GM23338 (cell line): ENCODE measurements at regions not wholly inside any gene's neighbourhood (a gene's known extent, or its start where the extent isn't known, plus 50 kb on each side); places are given as distances from the start of the nearest gene placed in this dataset.

Experiments
- ATAC-seq: fragments of 200-7000 bp; cut with Tn5 transposase; 3 replicates; pipeline ENCODE4 v1.9.1; 2020
- DNase-seq: peaks from one replicate; pipeline ENCODE4 v3.0.0-alpha.2; 2015; ENCODE audit warnings: low spot score
- H2AFZ ChIP-seq: fragments of 200-600 bp; sonication (generic); 2 replicates; pipeline ENCODE4 v1.8.0; 2016; ENCODE audit warnings: antibody characterized with exemption, mild to moderate bottlenecking, moderate library complexity
- H3F3A ChIP-seq: fragments of 200-600 bp; sonication (generic); replicated peaks from 2 replicates; pipeline ENCODE4 v1.8.0; 2017; ENCODE audit warnings: antibody characterized with exemption, mixed run types, low read depth
- H3K27ac ChIP-seq: fragments of 200-600 bp; sonication (generic); 2 replicates; pipeline ENCODE4 v1.6.1; 2016; ENCODE audit warnings: low read depth
- H3K27me3 ChIP-seq: fragments of 200-600 bp; sonication (generic); 2 replicates; pipeline ENCODE4 v1.8.0; 2016; ENCODE audit warnings: mild to moderate bottlenecking, mixed run types, moderate library complexity; ENCODE audit not compliant: insufficient read depth
- H3K36me3 ChIP-seq: fragments of 200-600 bp; sonication (generic); 2 replicates; pipeline ENCODE4 v1.8.0; 2016; ENCODE audit warnings: mild to moderate bottlenecking; ENCODE audit not compliant: insufficient read depth
- H3K4me1 ChIP-seq: fragments of 200-600 bp; sonication (generic); 2 replicates; pipeline ENCODE4 v1.8.0; 2016; ENCODE audit warnings: mild to moderate bottlenecking, moderate library complexity; ENCODE audit not compliant: insufficient read depth
- H3K4me2 ChIP-seq: fragments of 200-600 bp; sonication (generic); 2 replicates; pipeline ENCODE4 v1.7.1; 2017; ENCODE audit warnings: mixed run types
- H3K4me3 ChIP-seq: fragments of 200-600 bp; sonication (generic); 2 replicates; pipeline ENCODE4 v1.6.1; 2016; ENCODE audit warnings: mixed run types
- H3K79me2 ChIP-seq: fragments of 200-600 bp; sonication (generic); replicated peaks from 2 replicates; pipeline ENCODE4 v1.8.0; 2017; ENCODE audit warnings: mild to moderate bottlenecking; ENCODE audit not compliant: insufficient read depth
- H3K9me2 ChIP-seq: fragments of 200-600 bp; sonication (generic); 2 replicates; pipeline ENCODE4 v1.8.0; 2017; ENCODE audit not compliant: insufficient read depth
- H4K20me1 ChIP-seq: fragments of 200-600 bp; sonication (generic); replicated peaks from 2 replicates; pipeline ENCODE4 v1.8.0; 2017; ENCODE audit warnings: mild to moderate bottlenecking; ENCODE audit not compliant: insufficient read depth
- H3K27ac Mint-ChIP-seq: 2 replicates; pipeline ENCODE4 v1.8.0; 2020; ENCODE audit warnings: inconsistent platforms, mild to moderate bottlenecking, moderate library complexity, mixed read lengths
- H3K27me3 Mint-ChIP-seq: 3 replicates; pipeline ENCODE4 v1.8.0; 2022; ENCODE audit warnings: low read depth, mild to moderate bottlenecking, moderate library complexity, mixed read lengths, inconsistent platforms; ENCODE audit not compliant: insufficient read depth, poor library complexity
- H3K36me3 Mint-ChIP-seq: 3 replicates; pipeline ENCODE4 v1.8.0; 2021; ENCODE audit warnings: low read depth, mild to moderate bottlenecking, inconsistent platforms, moderate library complexity, mixed read lengths
- H3K4me1 Mint-ChIP-seq: 3 replicates; pipeline ENCODE4 v1.8.0; 2020; ENCODE audit warnings: mild to moderate bottlenecking, inconsistent platforms, mixed read lengths
- H3K4me3 Mint-ChIP-seq: 3 replicates; pipeline ENCODE4 v1.8.0; 2021; ENCODE audit warnings: moderate library complexity, mild to moderate bottlenecking, inconsistent platforms, mixed read lengths
- H3K9me3 Mint-ChIP-seq: 3 replicates; pipeline ENCODE4 v1.8.0; 2020; ENCODE audit warnings: moderate library complexity, mild to moderate bottlenecking, inconsistent platforms, mixed read lengths
- CREB1 ChIP-seq: fragments of 250-450 bp; sonication (Bioruptor Pico); IDR thresholded peaks from 2 replicates; pipeline ENCODE4 v1.5.0; 2020; ENCODE audit warnings: low read depth, mild to moderate bottlenecking, moderate library complexity
- EZH2 ChIP-seq: fragments of 200-600 bp; sonication (generic); IDR thresholded peaks from one replicate; pipeline ENCODE4 v1.8.0; 2017; ENCODE audit warnings: antibody characterized with exemption, mild to moderate bottlenecking, low read depth; ENCODE audit not compliant: unreplicated experiment
- EZH2phosphoT487 ChIP-seq: fragments of 200-600 bp; sonication (generic); IDR thresholded peaks from one replicate; pipeline ENCODE4 v1.8.1; 2018; ENCODE audit warnings: antibody characterized with exemption; ENCODE audit not compliant: unreplicated experiment
- JUNB ChIP-seq: IDR thresholded peaks from one replicate; pipeline ENCODE4 v1.6.1; 2016; ENCODE audit warnings: antibody characterized with exemption; ENCODE audit not compliant: unreplicated experiment
- NANOG ChIP-seq: IDR thresholded peaks from 2 replicates; pipeline ENCODE4 v1.6.1; 2016; ENCODE audit warnings: antibody characterized with exemption, borderline replicate concordance
- POLR2AphosphoS5 ChIP-seq: IDR thresholded peaks from 2 replicates; pipeline ENCODE4 v1.6.1; 2016; ENCODE audit warnings: antibody characterized with exemption, low read depth
- REST ChIP-seq: IDR thresholded peaks from one replicate; pipeline ENCODE4 v1.6.1; 2018; ENCODE audit warnings: antibody characterized with exemption; ENCODE audit not compliant: unreplicated experiment
- STAT1 ChIP-seq: IDR thresholded peaks from one replicate; pipeline ENCODE4 v1.6.1; 2016; ENCODE audit warnings: antibody characterized with exemption; ENCODE audit not compliant: unreplicated experiment
- ZNF114 ChIP-seq: fragments of 250-450 bp; sonication (Bioruptor Pico); IDR thresholded peaks from 2 replicates; pipeline ENCODE4 v1.5.0; 2020; ENCODE audit warnings: mild to moderate bottlenecking, moderate library complexity
- ZNF331 ChIP-seq: fragments of 250-450 bp; sonication (Bioruptor Pico); IDR thresholded peaks from 2 replicates; pipeline ENCODE4 v1.5.0; 2020; ENCODE audit warnings: low read depth, mild to moderate bottlenecking, moderate library complexity
- TF ChIP-seq, protein P1 (sequence below): fragments of 250-450 bp; sonication (Bioruptor Pico); IDR thresholded peaks from 2 replicates; pipeline ENCODE4 v1.5.0; 2020; ENCODE audit warnings: mild to moderate bottlenecking, moderate library complexity
- TF ChIP-seq, protein P2 (sequence below), 2 experiments: fragments of 200-600 bp in 1 of 2; sonication (generic) in 1 of 2; conservative IDR thresholded peaks; 2 replicates each; pipeline versions ENCODE4 v1.5.1 to v1.6.1; 2016 to 2017; ENCODE audit warnings: antibody characterized with exemption in 2 of 2, low read depth in 2 of 2, mild to moderate bottlenecking in 2 of 2, moderate library complexity in 1 of 2
- TF ChIP-seq, protein P3 (sequence below): IDR thresholded peaks from 2 replicates; pipeline ENCODE4 v1.6.1; 2016; ENCODE audit warnings: antibody characterized with exemption

GRCh38 chr9:129309041-129309430 is 131.0 kb upstream of the IER5L start:
- no peak overlapping the region for H3K4me3 Mint-ChIP-seq
- no peak overlapping the region for H3K4me2 ChIP-seq
- H3K27me3 ChIP-seq = no peaks in the 10 kb centered on the region
- H3K27ac Mint-ChIP-seq = no peak overlapping the region
- no peaks in the 10 kb centered on the region for H3F3A ChIP-seq
- no peaks in the 10 kb centered on the region for H3K9me2 ChIP-seq
- DNase-seq (no peak), ATAC-seq (no peak)
- H3K9me3 Mint-ChIP-seq = peaks cover 6% of the 10 kb centered on the region; the same call in 2 of the 3 replicates
- H4K20me1 ChIP-seq = no peaks in the 10 kb centered on the region
- H3K4me3 ChIP-seq = no peak overlapping the region
- no peak overlapping the region for H2AFZ ChIP-seq
- H3K36me3 Mint-ChIP-seq = no peaks in the 10 kb centered on the region
- H3K4me1 ChIP-seq = no peaks in the 10 kb centered on the region
- H3K27me3 Mint-ChIP-seq = peaks cover 14% of the 10 kb centered on the region
- no peaks in the 10 kb centered on the region for H3K79me2 ChIP-seq
- peaks cover 8% of the 10 kb centered on the region for H3K4me1 Mint-ChIP-seq
- TF ChIP-seq, protein P1, sequence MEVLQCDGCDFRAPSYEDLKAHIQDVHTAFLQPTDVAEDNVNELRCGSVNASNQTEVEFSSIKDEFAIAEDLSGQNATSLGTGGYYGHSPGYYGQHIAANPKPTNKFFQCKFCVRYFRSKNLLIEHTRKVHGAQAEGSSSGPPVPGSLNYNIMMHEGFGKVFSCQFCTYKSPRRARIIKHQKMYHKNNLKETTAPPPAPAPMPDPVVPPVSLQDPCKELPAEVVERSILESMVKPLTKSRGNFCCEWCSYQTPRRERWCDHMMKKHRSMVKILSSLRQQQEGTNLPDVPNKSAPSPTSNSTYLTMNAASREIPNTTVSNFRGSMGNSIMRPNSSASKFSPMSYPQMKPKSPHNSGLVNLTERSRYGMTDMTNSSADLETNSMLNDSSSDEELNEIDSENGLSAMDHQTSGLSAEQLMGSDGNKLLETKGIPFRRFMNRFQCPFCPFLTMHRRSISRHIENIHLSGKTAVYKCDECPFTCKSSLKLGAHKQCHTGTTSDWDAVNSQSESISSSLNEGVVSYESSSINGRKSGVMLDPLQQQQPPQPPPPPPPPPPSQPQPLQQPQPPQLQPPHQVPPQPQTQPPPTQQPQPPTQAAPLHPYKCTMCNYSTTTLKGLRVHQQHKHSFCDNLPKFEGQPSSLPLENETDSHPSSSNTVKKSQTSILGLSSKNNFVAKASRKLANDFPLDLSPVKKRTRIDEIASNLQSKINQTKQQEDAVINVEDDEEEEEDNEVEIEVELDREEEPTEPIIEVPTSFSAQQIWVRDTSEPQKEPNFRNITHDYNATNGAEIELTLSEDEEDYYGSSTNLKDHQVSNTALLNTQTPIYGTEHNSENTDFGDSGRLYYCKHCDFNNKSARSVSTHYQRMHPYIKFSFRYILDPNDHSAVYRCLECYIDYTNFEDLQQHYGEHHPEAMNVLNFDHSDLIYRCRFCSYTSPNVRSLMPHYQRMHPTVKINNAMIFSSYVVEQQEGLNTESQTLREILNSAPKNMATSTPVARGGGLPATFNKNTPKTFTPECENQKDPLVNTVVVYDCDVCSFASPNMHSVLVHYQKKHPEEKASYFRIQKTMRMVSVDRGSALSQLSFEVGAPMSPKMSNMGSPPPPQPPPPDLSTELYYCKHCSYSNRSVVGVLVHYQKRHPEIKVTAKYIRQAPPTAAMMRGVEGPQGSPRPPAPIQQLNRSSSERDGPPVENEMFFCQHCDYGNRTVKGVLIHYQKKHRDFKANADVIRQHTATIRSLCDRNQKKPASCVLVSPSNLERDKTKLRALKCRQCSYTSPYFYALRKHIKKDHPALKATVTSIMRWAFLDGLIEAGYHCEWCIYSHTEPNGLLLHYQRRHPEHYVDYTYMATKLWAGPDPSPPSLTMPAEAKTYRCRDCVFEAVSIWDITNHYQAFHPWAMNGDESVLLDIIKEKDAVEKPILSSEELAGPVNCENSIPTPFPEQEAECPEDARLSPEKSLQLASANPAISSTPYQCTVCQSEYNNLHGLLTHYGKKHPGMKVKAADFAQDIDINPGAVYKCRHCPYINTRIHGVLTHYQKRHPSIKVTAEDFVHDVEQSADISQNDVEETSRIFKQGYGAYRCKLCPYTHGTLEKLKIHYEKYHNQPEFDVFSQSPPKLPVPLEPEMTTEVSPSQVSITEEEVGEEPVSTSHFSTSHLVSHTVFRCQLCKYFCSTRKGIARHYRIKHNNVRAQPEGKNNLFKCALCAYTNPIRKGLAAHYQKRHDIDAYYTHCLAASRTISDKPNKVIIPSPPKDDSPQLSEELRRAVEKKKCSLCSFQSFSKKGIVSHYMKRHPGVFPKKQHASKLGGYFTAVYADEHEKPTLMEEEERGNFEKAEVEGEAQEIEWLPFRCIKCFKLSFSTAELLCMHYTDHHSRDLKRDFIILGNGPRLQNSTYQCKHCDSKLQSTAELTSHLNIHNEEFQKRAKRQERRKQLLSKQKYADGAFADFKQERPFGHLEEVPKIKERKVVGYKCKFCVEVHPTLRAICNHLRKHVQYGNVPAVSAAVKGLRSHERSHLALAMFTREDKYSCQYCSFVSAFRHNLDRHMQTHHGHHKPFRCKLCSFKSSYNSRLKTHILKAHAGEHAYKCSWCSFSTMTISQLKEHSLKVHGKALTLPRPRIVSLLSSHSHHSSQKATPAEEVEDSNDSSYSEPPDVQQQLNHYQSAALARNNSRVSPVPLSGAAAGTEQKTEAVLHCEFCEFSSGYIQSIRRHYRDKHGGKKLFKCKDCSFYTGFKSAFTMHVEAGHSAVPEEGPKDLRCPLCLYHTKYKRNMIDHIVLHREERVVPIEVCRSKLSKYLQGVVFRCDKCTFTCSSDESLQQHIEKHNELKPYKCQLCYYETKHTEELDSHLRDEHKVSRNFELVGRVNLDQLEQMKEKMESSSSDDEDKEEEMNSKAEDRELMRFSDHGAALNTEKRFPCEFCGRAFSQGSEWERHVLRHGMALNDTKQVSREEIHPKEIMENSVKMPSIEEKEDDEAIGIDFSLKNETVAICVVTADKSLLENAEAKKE (CRISPR knock-in tag) = no peak
- TF ChIP-seq POLR2AphosphoS5 = no peak
- no peak for TF ChIP-seq ZNF114 (CRISPR knock-in tag)
- TF ChIP-seq STAT1 = no peak
- TF ChIP-seq EZH2 = no peak
- no peak for TF ChIP-seq NANOG
- TF ChIP-seq JUNB = no peak
- no peak for TF ChIP-seq ZNF331
- TF ChIP-seq EZH2phosphoT487 = no peak
- TF ChIP-seq CREB1 (CRISPR knock-in tag) = no peak
- no peak for TF ChIP-seq REST
- TF ChIP-seq, protein P2, sequence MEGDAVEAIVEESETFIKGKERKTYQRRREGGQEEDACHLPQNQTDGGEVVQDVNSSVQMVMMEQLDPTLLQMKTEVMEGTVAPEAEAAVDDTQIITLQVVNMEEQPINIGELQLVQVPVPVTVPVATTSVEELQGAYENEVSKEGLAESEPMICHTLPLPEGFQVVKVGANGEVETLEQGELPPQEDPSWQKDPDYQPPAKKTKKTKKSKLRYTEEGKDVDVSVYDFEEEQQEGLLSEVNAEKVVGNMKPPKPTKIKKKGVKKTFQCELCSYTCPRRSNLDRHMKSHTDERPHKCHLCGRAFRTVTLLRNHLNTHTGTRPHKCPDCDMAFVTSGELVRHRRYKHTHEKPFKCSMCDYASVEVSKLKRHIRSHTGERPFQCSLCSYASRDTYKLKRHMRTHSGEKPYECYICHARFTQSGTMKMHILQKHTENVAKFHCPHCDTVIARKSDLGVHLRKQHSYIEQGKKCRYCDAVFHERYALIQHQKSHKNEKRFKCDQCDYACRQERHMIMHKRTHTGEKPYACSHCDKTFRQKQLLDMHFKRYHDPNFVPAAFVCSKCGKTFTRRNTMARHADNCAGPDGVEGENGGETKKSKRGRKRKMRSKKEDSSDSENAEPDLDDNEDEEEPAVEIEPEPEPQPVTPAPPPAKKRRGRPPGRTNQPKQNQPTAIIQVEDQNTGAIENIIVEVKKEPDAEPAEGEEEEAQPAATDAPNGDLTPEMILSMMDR (conservative IDR thresholded peaks at IDR 0.05; ENCODE audit: low read depth in 2 of 2) = no peak
- TF ChIP-seq, protein P3, sequence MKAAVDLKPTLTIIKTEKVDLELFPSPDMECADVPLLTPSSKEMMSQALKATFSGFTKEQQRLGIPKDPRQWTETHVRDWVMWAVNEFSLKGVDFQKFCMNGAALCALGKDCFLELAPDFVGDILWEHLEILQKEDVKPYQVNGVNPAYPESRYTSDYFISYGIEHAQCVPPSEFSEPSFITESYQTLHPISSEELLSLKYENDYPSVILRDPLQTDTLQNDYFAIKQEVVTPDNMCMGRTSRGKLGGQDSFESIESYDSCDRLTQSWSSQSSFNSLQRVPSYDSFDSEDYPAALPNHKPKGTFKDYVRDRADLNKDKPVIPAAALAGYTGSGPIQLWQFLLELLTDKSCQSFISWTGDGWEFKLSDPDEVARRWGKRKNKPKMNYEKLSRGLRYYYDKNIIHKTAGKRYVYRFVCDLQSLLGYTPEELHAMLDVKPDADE = no peak
- no peak overlapping the region for H3K27ac ChIP-seq
- H3K36me3 ChIP-seq = no peaks in the 10 kb centered on the region
